ENCODE measurements at regions not wholly inside any gene's neighbourhood (a gene's known extent, or its start where the extent isn't known, plus 50 kb on each side); places are given as distances from the start of the nearest gene placed in this dataset.

DNA sequence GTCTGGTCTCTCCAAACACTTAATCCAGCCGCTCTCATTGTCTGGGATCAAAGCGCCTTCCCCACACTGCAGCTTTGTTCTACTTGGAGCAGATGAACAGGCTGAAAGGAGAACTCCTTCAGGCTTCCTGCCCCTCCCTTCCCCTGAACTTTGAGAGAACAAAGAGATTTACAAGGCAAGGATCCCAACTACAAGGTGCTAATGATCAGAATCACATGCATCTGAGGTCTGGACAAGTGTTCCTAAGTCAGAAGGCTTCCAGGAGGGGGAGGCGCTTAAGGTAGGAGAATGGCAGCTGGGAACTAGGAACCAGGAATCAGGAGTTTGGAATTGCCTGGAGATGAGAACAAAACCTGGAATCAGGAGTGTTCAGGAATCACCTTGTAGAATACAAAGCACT lies 606.3 kb upstream of the CDH11 start:
- no peak overlapping the region for H3K4me3 ChIP-seq
- DNase-seq (ENCODE audit: low spot score in 2 of 2): peak in 1 of 2 donors; percentile 37
- no peak for TF ChIP-seq CTCF (IDR thresholded peaks at IDR 0.05)
- no peak for TF ChIP-seq POLR2AphosphoS5 (IDR thresholded peaks at IDR 0.05)
- TF ChIP-seq POLR2A (IDR thresholded peaks at IDR 0.05): no peak
- intact Hi-C loops (cut with DNase I; ENCODE audit: low total_unique reads): no loop called here
- no peak overlapping the region for H3K27ac ChIP-seq
- H3K4me1 ChIP-seq: no peaks in the 10 kb centered on the region
- no peaks in the 10 kb centered on the region for H3K27me3 ChIP-seq
- H3K36me3 ChIP-seq: no peaks in the 10 kb centered on the region
- peaks cover 0 to 4% of the 10 kb centered on the region in 2 donors for H3K9me3 ChIP-seq

- DNase-seq (ENCODE audit: low spot score in 2 of 2): no peak
- no peaks in the 10 kb centered on the region for H3K27me3 ChIP-seq
- intact Hi-C loops (cut with DNase I; ENCODE audit: low total_unique reads): no loop called here
Observed at GRCh38 chr16:65727534-65728137, 605.8 kb upstream of the CDH11 start.

DNA sequence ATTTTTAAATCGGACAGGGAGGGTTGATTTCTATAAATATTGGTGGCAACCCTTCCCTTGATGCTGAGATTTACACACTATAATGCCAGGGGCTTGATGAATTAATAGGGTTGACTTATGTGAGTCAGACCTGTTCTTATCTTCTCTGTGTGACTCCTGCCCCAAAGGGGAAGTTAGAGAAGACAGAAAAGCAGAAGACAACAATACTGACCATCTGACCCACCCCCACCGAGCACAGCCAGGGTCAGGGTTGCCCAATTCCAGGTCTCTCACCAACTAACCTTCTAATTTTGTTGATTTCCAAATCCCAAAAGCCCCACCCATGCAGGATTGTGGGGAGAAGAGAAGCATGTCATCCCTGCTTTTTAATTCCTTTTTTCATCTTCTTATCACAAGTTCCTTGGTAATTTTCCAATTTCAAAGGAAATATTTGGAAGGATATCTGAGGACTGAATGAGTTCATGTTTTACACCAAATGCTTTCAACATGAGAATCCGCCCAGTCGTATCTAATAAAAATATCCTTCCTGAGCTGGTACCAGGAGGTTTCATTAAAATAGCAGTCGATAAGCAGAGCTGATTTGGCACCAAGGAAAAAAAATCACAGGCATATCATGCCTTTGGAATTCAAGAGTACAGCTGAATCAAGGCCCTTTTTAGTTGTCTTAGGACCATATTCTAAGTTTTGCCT lies 603.4 kb upstream of the CDH11 start:
- TF ChIP-seq POLR2A (IDR thresholded peaks at IDR 0.05): no peak
- no peak for TF ChIP-seq POLR2AphosphoS5 (IDR thresholded peaks at IDR 0.05)
- TF ChIP-seq CTCF (IDR thresholded peaks at IDR 0.05): no peak
- Histone ChIP-seq H3K4me3 (no peak overlapping the region), H3K9me3 (peaks cover 0 to 4% of the 10 kb centered on the region in 2 donors), H3K4me1 (no peaks in the 10 kb centered on the region), H3K27me3 (no peaks in the 10 kb centered on the region), H3K36me3 (no peaks in the 10 kb centered on the region), H3K27ac (no peak overlapping the region)
- DNase-seq (ENCODE audit: low spot score in 2 of 2): no peak
- intact Hi-C loops (cut with DNase I; ENCODE audit: low total_unique reads): no loop called here

More at GRCh38 chr16:65727534-65728137, 605.8 kb upstream of the CDH11 start:
- TF ChIP-seq CTCF (IDR thresholded peaks at IDR 0.05) (no peak), POLR2A (IDR thresholded peaks at IDR 0.05) (no peak), POLR2AphosphoS5 (IDR thresholded peaks at IDR 0.05) (no peak)
- no peaks in the 10 kb centered on the region for H3K4me1 ChIP-seq
- no peak overlapping the region for H3K4me3 ChIP-seq
- H3K27ac ChIP-seq: no peak overlapping the region
- H3K9me3 ChIP-seq: peaks cover 0 to 4% of the 10 kb centered on the region in 2 donors
- H3K36me3 ChIP-seq: no peaks in the 10 kb centered on the region

DNA sequence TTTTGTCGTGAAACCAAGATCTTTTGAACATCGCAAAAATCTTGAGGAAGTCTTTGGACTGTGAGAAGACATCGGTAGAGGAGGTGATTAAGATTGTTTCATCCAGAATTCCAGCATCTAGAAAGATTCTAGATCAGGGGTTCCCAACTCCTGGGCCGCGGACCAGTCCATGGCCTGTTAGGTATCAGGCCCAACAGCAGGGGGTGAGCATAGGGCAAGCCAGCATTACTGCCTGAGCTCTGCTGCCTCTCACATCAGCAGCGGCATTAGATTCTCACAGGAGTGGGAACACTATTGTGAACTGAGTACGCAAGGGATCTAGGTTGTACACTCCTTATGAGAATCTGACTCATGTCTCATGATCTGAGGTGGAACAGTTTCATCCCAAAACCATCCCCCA lies 600.6 kb upstream of the CDH11 start:
- H3K27ac ChIP-seq: no peak overlapping the region
- H3K9me3 ChIP-seq: no peaks in the 10 kb centered on the region
- TF ChIP-seq POLR2A (IDR thresholded peaks at IDR 0.05) (no peak), CTCF (IDR thresholded peaks at IDR 0.05) (no peak), POLR2AphosphoS5 (IDR thresholded peaks at IDR 0.05) (no peak)
- DNase-seq (ENCODE audit: low spot score in 2 of 2): no peak
- intact Hi-C loops (cut with DNase I; ENCODE audit: low total_unique reads): no loop called here
- no peaks in the 10 kb centered on the region for H3K27me3 ChIP-seq
- H3K4me3 ChIP-seq: no peak overlapping the region
- H3K36me3 ChIP-seq: no peaks in the 10 kb centered on the region
- no peaks in the 10 kb centered on the region for H3K4me1 ChIP-seq

- intact Hi-C loops (cut with DNase I; ENCODE audit: low total_unique reads): no loop called here
- no peaks in the 10 kb centered on the region for H3K36me3 ChIP-seq
- no peak for TF ChIP-seq CTCF (IDR thresholded peaks at IDR 0.05)
- H3K4me3 ChIP-seq: no peak overlapping the region
- no peaks in the 10 kb centered on the region for H3K27me3 ChIP-seq
- no peaks in the 10 kb centered on the region for H3K9me3 ChIP-seq
- no peak for DNase-seq (ENCODE audit: low spot score in 2 of 2)
- no peak overlapping the region for H3K27ac ChIP-seq
- H3K4me1 ChIP-seq: no peaks in the 10 kb centered on the region
Observed at GRCh38 chr16:65717846-65718245, 596.0 kb upstream of the CDH11 start.

Measured in breast epithelium (tissue), 4 donors.